Body of pancreas (tissue), 4 donors: ENCODE measurements at regions not wholly inside any gene's neighbourhood (a gene's known extent, or its start where the extent isn't known, plus 50 kb on each side); places are given as distances from the start of the nearest gene placed in this dataset.

ENCODE experiments used
- ATAC-seq: fragments of 150-250 bp; one replicate; pipeline ENCODE4 v1.9.1; 2016
- DNase-seq, 4 donors: peaks; one replicate each; pipeline ENCODE4 v3.0.0-alpha.2; 2019
- H3K27ac ChIP-seq, 4 donors: fragments of 200-600 bp; sonication (generic); 1 replicate in 3 of 4; 2 replicates in 1 of 4; pipeline versions ENCODE4 v1.5.1 to v1.6.1; 2016 to 2019; ENCODE audit warnings: mild to moderate bottlenecking in 1 of 4, mixed read lengths in 1 of 4, moderate library complexity in 1 of 4
- H3K27me3 ChIP-seq, 2 donors: fragments of 200-600 bp; sonication (generic); one replicate each; pipeline ENCODE4 v1.6.0; 2016; ENCODE audit warnings: mild to moderate bottlenecking in 1 of 2
- H3K36me3 ChIP-seq, 2 donors: fragments of 200-600 bp; sonication (generic); replicated peaks in 1 of 2; 2 replicates each; pipeline ENCODE4 v1.5.1; 2016; ENCODE audit warnings: low read depth in 2 of 2; ENCODE audit not compliant: insufficient read depth in 1 of 2
- H3K4me1 ChIP-seq: fragments of 200-600 bp; sonication (generic); one replicate; pipeline ENCODE4 v1.6.0; 2016
- H3K4me3 ChIP-seq, 2 donors: fragments of 200-600 bp; sonication (generic); 1 replicate in 1 of 2; 2 replicates in 1 of 2; pipeline ENCODE4 v1.5.1; 2016 to 2019
- H3K9me3 ChIP-seq, 3 donors: fragments of 200-600 bp; sonication (generic); 1 replicate in 2 of 3; 2 replicates in 1 of 3; pipeline ENCODE4 v1.5.1; 2016
- POLR2A ChIP-seq, 3 donors: fragments of 450-650 bp; IDR thresholded peaks; one replicate each; pipeline ENCODE4 v1.6.1; 2016; ENCODE audit warnings: antibody characterized with exemption in 3 of 3, mild to moderate bottlenecking in 2 of 3
- WGBS, 2 donors: methylation state at CpG; one replicate each; pipeline ENCODE4 v1.1.5; 2017; 5-methylcytosine and 5-hydroxymethylcytosine counted together
- intact Hi-C: fragments of 100-400 bp; cut with DNase I; formaldehyde crosslinking; loops from one replicate; pipeline ENCODE4 v1.15.1; 2023
- TF ChIP-seq, protein P1 (sequence below), 7 experiments: fragments of 450-650 bp in 4 of 7; fragments of 200-600 bp in 3 of 7; sonication (generic) in 3 of 7; IDR thresholded peaks; one replicate each; pipeline ENCODE4 v1.5.1; 2016 to 2019; ENCODE audit warnings: antibody characterized with exemption in 7 of 7

DNA sequence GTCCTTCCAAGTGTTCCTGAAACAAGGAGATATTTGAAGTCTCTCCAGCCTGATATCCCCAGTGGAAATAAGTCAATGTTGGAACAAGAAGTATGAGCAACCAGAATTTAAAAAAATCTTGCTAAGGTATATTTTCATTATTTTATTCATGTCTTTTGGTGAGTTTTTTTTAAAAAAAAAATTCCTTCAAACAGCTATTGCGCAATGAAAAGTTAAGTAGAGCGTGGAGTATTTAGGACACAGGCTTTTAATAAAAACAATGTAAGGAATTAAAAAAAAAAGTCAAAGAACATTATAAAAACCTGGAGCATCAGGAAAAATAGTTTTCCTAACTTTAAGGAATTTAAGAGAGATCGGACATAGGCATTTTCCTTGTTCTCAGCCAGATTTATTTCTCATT, 940.4 kb downstream of the KCNJ2 start:
- TF ChIP-seq, protein P1, sequence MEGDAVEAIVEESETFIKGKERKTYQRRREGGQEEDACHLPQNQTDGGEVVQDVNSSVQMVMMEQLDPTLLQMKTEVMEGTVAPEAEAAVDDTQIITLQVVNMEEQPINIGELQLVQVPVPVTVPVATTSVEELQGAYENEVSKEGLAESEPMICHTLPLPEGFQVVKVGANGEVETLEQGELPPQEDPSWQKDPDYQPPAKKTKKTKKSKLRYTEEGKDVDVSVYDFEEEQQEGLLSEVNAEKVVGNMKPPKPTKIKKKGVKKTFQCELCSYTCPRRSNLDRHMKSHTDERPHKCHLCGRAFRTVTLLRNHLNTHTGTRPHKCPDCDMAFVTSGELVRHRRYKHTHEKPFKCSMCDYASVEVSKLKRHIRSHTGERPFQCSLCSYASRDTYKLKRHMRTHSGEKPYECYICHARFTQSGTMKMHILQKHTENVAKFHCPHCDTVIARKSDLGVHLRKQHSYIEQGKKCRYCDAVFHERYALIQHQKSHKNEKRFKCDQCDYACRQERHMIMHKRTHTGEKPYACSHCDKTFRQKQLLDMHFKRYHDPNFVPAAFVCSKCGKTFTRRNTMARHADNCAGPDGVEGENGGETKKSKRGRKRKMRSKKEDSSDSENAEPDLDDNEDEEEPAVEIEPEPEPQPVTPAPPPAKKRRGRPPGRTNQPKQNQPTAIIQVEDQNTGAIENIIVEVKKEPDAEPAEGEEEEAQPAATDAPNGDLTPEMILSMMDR (IDR thresholded peaks at IDR 0.05) = no peak
- H3K27me3 ChIP-seq = no peaks in the 10 kb centered on the region
- ATAC-seq = no peak
- intact Hi-C loops = loop anchor here (10.0 kb wide), 1 partner anchor 1435 kb away; no protein-coding TSS in a partner anchor
- no peaks in the 10 kb centered on the region for H3K9me3 ChIP-seq
- DNase-seq = no peak
- no peaks in the 10 kb centered on the region for H3K36me3 ChIP-seq
- 88 to 89% methylated on average over 3 of the region's 3 CpGs for WGBS, 2 donors
- H3K4me3 ChIP-seq = no peak overlapping the region
- no peak overlapping the region for H3K27ac ChIP-seq
- H3K4me1 ChIP-seq = no peaks in the 10 kb centered on the region

DNA sequence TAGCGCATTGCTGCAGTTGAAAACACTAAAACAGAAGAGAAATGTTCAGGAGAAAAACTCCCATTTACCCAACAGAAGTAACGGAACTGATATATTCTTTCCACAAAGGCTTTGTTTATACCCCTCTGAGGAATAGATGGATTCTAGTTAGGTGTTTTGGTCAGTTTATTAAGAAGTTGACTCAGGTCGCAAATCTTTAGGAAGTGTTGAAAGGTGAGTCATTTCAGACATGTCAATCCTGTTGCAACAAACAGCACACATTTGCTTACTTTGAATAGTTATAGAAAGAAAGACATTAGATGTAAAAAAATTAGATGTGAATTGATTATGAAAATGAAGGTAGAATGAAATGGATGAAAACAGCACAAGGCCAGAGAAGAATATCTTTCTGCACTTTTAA, 941.0 kb downstream of the KCNJ2 start:
- no peaks in the 10 kb centered on the region for H3K36me3 ChIP-seq
- H3K27ac ChIP-seq = no peak overlapping the region
- ATAC-seq (no peak), DNase-seq (no peak)
- WGBS, 2 donors = 85 to 89% methylated on average over 3 of the region's 3 CpGs
- H3K4me3 ChIP-seq = no peak overlapping the region
- intact Hi-C loops = loop anchor here (10.0 kb wide), 1 partner anchor 1434 kb away; no protein-coding TSS in a partner anchor
- H3K4me1 ChIP-seq = no peaks in the 10 kb centered on the region
- TF ChIP-seq, protein P1 (IDR thresholded peaks at IDR 0.05) = no peak
- TF ChIP-seq POLR2A (IDR thresholded peaks at IDR 0.05) = no peak
- no peaks in the 10 kb centered on the region for H3K27me3 ChIP-seq
- H3K9me3 ChIP-seq = no peaks in the 10 kb centered on the region

DNA sequence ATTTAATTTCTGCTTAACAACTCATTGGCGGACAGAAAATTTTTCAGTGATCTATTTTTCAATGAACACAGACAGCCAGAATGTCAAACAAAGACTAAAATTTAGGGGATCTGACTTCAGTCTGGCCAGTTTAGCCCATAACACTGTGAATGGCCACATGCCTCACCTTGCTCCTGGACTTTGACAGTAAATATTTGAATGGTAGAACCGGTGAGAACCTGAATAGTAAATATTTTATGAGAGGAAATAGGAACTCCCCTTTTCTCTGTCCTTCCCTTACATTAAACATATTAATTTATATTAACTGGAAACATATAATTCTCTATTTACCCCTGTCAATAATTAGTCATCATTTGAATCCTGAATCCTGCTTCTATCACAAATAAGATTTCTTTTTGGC, 942.1 kb downstream of the KCNJ2 start:
- Histone ChIP-seq H3K27ac (no peak overlapping the region), H3K4me3 (no peak overlapping the region), H3K4me1 (no peaks in the 10 kb centered on the region), H3K27me3 (no peaks in the 10 kb centered on the region), H3K36me3 (no peaks in the 10 kb centered on the region), H3K9me3 (no peaks in the 10 kb centered on the region)
- ATAC-seq (no peak), DNase-seq (peak in 1 of 4 donors; percentile 2)
- intact Hi-C loops = loop anchor here (10.0 kb wide), 1 partner anchor 1433 kb away; no protein-coding TSS in a partner anchor
- 61 to 69% methylated on average over 2 of the region's 2 CpGs for WGBS, 2 donors
- TF ChIP-seq, protein P1 (IDR thresholded peaks at IDR 0.05) = no peak
- no peak for TF ChIP-seq POLR2A (IDR thresholded peaks at IDR 0.05)

DNA sequence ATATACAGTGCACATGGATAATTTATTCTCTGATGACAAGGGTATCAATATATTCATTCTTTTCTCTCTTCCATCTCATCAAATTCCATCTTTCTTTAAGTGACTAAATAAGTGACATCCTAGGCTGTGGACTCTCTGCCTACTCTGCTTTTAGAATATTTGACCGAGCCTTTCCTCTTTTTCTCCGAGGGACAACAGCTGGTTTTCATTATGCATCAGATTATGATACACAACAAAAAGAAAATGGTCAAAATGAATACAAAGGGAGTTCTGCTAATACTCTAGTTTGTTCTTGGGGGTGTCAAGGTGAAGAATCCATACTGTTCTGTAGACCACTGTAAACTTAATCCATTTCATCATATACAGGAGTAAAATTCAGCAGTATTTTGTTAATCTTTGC, 942.6 kb downstream of the KCNJ2 start:
- no peak overlapping the region for H3K4me3 ChIP-seq
- DNase-seq (no peak), ATAC-seq (no peak)
- intact Hi-C loops = loop anchor here (10.0 kb wide), 1 partner anchor 1433 kb away; no protein-coding TSS in a partner anchor
- H3K36me3 ChIP-seq = no peaks in the 10 kb centered on the region
- no peak overlapping the region for H3K27ac ChIP-seq
- no peaks in the 10 kb centered on the region for H3K9me3 ChIP-seq
- TF ChIP-seq, protein P1 (IDR thresholded peaks at IDR 0.05) = no peak
- TF ChIP-seq POLR2A (IDR thresholded peaks at IDR 0.05) = no peak
- no peaks in the 10 kb centered on the region for H3K4me1 ChIP-seq
- H3K27me3 ChIP-seq = no peaks in the 10 kb centered on the region
- 46 to 70% methylated on average over 2 of the region's 2 CpGs for WGBS, 2 donors

DNA sequence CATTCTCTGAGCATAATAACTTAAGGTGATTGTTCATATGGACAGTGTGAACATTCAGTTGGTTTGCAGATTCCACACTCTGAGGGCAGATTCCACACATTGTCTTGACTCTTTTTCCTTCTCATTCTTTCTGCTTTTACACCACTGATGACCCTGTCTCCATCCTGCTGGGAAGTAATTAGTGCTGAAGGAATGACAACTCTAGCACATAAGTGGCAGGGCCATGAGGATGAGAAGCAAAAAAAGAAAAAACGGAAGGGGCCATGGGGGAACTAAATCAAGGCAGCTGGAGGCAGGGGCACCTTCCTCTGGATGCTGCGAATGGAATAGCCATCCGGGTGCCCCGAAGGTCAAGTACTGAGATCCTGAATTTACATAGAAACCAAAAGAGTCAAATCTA, 944.0 kb downstream of the KCNJ2 start:
- ATAC-seq (no peak), DNase-seq (no peak)
- no peak overlapping the region for H3K27ac ChIP-seq
- TF ChIP-seq, protein P1 (IDR thresholded peaks at IDR 0.05) = no peak
- TF ChIP-seq POLR2A (IDR thresholded peaks at IDR 0.05) = no peak
- no peaks in the 10 kb centered on the region for H3K27me3 ChIP-seq
- no peak overlapping the region for H3K4me3 ChIP-seq
- WGBS, 2 donors = 65 to 85% methylated on average over 4 of the region's 4 CpGs
- H3K9me3 ChIP-seq = no peaks in the 10 kb centered on the region
- H3K4me1 ChIP-seq = no peaks in the 10 kb centered on the region
- intact Hi-C loops = loop anchor here (10.0 kb wide), 1 partner anchor 1431 kb away; no protein-coding TSS in a partner anchor
- no peaks in the 10 kb centered on the region for H3K36me3 ChIP-seq
